NCI-H69 (cell line): ENCODE measurements at regions not wholly inside any gene's neighbourhood (a gene's known extent, or its start where the extent isn't known, plus 50 kb on each side); places are given as distances from the start of the nearest gene placed in this dataset.
"Not testable (repeated sequence)": the region's sequence is repeated elsewhere in the genome, so short reads cannot be mapped to it uniquely, and the experiment has no call there.

Source experiments
- DNase-seq: peaks from one replicate; lab custom pipeline; 2025; lab: John Stamatoyannopoulos, UW

DNA sequence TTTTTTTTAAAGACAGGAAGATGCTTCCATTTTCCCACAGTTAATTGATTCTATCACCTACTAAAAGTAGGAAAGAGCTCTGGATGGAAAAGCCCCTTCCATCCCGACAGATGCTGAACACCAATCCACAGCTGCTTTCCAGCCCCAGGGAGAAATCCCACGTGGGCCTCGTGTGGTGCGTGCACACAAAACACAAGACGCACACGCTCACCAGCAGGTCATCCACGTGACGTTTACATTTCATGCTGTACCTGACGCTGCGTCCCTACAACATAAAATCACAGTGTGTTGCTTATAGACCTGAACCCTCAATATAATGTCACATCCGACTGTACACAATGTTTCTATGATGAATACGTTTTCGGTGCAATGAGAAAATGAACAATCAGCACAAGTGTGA, 50.2 kb upstream of the DACT2 start:
- DNase-seq: no peak

DNA sequence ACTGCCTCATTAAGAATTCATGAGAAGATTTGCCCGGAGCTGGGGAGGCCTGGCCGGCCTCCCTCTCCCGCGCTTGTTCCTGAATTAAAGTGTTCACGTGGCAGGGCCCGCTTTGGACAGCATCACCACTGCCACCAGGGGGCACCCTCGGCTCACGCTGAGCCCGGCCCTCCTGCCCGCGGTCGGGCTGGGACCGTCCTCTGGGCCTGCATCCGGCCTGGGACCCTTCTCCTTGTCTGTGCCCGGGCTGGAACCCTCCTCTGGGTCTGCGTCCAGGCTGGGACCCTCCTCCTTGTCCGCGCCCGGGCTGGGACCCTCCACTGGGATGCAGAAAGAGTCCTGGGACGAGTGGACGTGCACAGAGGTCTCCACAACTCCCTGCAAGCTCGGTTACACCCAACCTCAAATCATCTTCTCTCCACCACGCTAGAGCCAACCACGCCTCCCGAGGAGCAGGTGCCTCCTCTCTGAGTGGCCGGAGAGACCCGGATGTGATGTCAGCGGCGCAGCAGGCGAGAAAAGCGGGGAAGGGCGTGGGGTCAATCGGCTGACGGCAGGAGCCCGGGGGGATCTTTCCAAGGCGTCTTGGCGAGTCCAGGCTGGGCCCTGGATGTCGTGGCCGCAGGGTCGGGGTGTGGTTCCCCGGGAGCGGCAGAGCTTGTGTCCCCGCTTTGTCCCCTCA, 50.9 kb upstream of the DACT2 start:
- DNase-seq: peak; percentile 48

DNA sequence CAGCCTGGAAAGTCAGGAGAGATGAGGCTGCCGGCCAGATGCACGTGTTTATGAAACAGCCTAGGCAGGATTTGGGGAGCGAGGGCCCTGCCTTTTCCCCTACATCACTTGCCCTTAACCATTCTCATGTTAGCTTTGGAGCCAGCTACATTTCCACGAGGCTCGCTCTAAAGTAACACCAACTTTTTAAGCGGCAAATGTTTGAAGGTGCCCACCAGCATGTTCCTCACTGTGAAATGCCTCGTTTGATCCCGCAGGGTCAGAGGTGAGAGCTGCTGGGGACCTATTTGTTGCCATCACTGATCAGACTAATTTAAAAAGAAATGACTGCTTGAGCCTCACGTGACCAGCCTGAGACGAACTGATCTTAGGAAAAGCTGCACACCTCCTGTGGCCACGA, 51.6 kb upstream of the DACT2 start:
- DNase-seq: no peak

DNA sequence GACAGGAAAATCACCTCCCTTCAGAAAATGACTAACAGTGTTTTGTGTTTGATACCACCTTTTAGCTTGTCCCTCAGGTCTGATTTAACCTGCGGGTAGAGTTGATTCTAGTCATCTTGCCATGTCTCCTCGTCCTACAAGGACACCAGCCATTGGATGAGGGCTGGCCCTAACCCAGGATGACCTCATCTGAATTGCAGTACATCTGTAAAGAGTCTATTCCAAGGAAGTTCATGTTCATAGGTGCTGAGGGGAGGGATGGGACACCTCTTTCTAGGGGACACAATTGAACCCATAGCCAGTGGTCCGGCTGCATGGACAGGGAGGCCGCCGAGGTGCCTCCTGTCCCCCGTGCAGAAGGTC, 52.0 kb upstream of the DACT2 start:
- DNase-seq: no peak

DNA sequence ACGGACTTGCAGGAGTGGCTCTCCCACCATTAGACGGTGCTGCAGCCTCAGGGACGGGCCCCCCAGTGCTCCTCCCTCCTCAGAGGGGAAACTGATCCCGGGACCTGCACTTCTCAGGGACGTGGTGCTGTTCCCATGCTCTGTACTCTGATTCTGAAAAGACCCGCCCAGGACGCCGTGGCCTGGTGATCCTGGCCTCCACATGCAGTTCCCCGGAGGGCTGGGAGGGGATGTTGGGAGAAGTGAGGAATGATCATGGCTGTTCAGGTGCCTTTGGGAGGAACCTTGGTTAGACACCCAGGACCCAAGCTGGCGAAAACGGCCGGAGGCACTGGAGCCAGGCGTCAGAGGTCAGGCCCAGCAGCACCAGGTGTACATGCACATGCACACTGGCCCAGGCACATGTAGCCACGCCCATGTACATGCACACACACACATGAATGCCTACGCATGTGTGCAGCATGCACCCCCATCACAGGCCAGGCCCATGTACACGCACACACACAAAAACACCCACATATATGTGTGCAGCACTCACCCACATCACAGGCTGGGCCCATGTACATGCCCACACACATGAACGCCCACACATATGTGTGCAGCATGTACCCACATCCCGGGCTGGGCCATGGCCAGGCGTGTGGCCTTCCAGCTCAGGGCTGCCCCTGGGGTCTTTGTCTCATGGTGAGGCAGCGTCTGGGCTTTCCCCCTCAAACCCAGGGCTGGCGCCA, 52.6 kb upstream of the DACT2 start:
- DNase-seq: no peak

DNA sequence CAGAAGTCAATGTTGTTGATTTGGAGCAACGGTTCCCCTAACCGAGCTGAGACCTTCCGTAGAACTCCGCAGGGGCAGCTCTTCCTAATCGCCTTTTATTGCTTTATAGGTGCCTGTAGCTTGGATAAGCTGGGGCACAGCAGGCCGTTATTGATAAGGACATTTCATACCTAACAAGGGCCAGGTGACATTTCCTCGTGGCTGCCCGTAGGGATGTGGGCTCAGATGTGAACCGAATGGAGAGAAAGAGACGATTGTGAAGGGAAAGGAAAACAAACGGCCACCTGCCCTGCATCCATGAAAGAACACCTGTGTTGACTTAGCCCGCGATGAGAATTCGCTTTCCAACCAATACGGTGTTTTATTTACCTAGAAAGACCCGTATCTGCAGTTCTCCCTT, 53.3 kb upstream of the DACT2 start:
- DNase-seq: peak; percentile 76

DNA sequence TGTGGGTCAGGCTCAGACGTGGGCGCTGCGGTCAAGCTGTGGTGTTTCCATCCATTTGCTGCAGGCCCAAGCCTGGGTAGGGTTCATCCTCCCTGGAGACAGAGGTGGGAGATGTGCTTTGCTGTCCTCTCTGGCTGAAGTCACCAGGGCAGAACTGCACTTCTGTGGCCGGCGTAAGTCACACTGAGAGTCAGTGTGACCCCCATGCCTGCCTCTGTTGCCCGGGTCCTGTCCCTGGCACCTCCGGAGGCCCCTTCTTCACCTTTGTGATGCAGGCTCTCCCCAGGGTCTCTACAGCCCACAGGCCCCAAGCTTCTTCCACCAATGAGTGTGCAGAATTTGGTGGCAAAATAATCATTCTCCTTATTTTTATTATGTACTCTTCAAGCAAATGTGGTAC, 53.8 kb upstream of the DACT2 start:
- DNase-seq: no peak

DNA sequence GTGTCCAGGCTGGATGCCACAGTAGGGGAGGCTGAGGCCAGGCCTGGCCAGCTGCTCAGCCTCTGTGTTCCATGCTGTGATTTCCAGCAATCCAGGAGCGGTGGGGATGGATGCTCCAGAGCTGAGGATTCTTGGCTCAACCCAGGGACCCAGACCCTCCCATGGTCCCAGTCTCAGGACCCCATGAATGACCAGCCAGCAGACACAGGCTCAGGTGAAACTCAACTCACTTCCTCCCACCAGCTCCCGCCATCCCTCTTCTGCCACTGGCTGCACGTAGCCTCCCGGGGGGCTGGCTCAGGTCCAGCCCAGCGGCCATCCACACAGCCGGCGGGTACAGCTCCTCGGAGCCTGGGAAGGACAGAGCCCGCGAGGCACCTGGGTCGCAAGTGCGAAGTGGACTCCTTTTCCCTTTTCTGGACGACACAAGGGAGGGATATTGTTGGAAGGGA, 54.5 kb upstream of the DACT2 start:
- DNase-seq: peak; percentile 44

DNA sequence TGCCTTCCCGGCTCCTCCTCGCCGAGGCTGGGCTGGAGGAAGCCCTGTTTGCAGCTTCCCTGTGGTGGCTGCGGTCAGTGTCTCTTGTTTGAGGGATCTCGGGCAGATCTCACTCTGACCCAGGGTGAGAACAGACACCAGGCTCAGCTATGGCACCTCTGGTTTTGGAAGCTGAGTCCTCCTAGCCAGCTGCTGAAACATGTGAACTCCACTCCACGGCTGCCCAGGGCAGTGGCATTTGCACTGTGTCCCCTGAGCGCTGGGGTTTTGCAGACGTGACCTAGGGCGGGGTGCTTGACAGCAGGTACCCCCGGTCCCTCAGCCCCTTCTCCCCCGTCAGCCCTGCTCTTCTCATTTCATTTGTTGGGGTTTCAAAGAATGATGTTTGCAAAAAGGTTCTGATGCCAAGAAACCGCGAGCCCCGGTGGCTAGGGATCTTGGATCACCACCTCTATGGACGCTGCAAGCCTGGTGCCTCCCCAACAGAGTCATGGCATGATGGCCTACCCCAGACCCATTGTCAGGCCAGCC, 55.0 kb upstream of the DACT2 start:
- DNase-seq: no peak

DNA sequence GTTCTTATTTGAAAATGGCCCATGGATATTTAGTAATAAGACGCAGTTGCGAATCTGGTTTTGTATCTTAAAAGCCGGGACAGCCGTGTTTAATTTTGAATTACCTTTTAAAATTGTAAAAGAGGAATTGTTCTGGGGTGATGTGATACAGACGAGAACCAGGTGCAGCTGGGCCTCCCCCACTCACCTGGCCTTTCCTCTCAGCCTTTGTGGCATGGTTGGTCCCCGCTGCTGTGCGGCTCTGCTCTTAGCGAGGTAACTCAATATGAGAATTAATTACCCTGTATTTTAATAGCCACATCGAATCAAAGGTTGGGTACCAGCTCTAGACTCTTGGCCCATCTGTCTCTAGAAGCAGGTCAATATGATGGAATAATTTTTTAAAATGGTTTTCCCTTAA, 56.5 kb upstream of the DACT2 start:
- peak; percentile 12 for DNase-seq

DNA sequence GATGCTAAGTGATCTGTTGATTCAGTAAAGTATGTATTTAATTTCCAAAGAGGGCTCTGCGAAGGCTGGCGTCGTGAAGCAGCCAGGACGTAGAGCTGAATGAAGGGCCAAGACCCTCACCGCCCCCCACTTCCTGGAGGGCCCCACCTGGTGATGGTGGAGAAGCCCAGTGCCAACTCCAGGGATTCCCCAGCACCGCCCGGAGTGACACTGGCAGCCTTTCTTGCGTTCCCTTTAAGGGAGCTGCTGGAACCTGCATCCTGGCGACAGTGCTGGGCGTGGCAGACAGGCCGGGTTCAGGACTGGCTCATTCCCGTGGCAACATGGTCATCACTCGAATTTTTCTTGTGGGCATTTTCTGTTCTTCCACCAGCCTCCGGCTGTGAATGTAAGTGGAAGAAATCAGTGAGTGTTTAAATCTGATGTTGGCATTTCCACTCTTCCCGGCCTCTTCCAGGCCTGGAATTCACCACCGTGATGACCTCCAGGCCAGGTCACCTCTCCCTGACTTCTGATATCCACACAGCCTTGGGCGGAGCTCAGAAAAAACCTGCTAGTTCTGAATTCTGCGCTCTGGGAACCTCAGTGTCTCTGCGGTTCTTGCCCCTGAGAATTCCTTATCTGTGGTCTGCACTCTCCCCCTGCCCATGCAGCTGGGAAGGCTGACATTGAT, 57.4 kb upstream of the DACT2 start:
- DNase-seq: no peak

DNA sequence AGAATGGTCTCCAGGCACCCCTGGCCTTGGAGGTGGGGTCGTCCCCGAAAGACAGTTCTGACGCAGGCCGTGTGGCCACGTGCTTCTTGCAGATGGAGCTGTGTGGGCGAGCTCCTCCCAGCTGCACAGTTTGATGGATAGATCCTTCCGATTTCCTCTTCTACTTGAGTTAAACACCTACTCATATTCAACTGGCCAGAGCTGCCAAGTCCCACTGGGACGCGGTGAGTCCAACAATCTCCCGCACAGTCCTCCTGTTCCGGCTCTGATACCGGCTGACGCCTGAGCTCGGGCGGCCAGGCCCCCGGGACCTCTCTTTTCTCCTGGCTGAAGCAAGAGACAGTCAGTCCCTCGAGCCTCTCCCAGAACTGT, 57.9 kb upstream of the DACT2 start:
- DNase-seq: no peak

DNA sequence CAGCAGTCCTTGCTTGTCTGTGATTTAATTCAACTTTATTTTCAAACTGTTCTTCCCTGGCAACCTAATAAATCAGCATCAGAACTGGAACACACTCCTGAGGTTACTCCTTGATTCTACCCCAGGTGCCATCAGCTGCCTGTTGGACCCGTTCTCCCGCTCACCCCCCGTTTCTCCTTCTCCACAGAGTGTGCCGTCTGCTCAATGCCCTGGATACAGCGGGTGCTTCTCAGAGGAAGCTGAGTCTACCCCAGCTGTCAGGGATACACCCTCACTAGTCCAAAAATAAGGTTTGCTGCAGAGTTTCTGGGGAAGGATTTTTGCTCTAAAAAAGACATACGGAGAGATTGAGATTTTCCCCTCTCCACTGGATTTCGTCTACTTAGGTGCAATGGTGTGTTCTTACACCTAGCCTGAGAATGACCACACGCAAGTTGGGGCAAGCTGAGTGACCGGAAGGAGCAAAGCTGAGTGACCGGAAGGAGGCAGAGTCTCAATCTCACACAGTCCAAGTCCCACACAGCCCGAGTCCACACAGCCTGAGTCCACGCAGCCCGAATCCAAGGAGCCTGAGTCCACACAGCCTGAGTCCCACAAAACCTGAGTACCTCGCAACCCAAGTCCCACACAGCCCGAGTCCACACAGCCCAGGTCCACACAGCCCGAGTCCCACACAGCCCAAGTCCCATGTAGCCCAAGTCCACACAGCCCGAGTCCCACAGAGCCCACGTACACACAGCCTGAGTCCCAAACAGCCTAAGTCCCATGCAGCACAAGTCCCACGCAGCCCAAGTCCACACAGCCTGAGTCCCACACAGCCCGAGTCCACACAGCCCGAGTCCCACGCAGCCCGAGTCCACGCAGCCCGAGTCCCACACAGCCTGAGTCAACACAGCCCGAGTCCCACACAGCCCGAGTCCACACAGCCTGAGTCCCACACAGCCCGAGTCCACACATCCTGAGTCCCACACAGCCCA, 58.6 kb upstream of the DACT2 start:
- DNase-seq: no peak

DNA sequence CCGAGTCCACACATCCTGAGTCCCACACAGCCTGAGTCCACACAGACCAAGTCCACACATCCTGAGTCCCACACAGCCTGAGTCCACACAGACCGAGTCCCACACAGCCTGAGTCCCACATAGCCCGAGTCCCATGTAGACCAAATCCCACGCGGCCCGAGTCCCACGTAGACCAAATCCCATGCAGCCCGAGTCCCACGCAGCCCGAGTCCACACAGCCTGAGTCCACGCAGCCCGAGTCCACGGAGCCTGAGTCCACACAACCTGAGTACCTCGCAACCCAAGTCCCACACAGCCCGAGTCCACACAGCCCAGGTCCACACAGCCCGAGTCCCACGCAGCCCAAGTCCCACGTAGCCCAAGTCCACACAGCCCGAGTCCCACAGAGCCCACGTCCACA, 60.0 kb upstream of the DACT2 start:
- not testable (repeated sequence) for DNase-seq

DNA sequence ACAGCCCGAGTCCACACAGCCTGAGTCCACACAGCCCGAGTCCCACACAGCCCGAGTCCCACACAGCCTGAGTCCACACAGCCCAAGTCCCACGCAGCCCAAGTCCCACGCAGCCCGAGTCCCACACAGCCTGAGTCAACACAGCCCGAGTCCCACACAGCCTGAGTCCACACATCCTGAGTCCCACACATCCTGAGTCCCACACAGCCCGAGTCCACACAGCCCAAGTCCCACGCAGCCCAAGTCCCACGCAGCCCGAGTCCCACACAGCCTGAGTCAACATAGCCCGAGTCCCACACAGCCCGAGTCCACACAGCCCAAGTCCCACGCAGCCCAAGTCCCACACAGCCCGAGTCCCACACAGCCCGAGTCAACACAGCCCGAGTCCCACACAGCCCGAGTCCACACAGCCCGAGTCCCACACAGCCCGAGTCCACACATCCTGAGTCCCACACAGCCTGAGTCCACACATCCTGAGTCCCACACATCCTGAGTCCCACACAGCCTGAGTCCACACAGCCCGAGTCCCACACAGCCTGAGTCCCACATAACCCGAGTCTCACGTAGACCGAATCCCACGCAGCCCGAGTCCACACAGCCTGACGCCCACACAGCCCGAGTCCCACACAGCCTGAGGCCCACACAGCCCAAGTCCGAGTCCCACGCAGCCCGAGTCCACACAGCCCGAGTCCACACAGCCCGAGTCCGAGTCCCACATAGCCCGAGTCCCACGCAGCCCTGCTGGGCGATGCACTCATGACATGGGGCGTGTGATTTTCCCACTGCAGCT, 60.6 kb upstream of the SMOC2 start:
- DNase-seq: not testable (repeated sequence)

DNA sequence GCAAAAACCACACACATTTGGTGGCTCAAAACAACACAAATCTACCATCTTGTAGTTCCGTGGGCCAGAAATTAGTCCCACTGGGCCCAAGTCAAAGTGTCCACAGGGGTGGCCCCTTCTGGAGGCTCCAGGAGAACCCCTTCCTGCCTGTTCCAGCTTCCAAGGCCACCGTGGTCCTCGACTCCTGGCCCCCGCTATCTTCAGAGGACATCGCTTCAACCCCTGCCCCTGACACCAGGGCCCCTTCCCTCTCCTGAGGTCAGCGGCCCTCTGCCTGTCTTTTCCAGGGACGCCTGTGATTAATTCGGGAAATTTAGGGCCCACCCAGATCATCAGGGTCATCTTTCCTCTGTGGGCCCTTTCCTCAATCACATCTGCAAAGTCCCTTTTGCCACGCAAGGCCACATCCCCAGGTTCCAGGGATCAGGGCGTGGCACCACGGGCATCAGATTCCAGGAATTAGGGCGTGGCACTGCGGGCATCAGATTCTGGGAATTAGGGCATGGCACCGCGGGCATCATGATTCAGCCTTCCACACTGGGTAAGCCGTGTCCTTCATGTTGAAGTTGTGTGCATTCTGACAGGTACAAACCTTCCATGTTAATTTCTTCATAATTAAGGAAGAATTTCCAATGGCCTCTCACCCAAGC, 59.9 kb upstream of the SMOC2 start:
- no peak for DNase-seq

DNA sequence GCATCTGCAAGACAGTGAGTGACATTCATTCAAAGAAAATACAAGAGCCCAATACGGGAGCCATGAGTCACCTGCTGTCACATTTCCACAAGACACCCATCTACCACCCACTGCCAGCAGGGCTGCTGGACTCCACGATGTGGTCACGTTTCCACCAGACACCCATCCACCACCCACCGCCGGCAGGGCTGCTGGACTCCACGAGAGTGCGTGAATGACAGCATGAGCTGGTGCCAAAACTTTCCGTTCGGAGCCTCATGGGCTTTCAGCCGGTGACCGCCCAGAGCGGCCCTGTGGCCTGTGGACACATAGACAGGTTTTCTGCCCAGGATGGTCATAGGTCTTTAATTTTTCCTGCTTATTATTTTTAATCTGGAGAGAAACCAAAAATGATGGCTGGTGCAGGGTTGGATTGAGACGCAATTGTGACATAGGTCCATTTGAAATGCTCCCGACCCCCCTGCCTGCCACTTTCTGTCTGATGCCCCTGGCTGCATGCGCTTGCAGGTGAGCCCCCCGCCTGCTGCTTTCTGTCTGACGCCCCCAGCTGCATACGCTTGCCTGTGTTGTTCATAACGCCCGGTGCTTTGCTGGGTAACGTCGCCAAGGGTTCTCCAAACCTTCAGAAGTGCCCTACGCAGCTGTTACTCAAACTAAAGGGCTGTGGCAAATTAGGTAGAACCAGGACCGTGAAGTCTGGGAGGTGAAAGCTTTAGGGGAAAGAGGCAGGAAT, 59.1 kb upstream of the SMOC2 start:
- no peak for DNase-seq

DNA sequence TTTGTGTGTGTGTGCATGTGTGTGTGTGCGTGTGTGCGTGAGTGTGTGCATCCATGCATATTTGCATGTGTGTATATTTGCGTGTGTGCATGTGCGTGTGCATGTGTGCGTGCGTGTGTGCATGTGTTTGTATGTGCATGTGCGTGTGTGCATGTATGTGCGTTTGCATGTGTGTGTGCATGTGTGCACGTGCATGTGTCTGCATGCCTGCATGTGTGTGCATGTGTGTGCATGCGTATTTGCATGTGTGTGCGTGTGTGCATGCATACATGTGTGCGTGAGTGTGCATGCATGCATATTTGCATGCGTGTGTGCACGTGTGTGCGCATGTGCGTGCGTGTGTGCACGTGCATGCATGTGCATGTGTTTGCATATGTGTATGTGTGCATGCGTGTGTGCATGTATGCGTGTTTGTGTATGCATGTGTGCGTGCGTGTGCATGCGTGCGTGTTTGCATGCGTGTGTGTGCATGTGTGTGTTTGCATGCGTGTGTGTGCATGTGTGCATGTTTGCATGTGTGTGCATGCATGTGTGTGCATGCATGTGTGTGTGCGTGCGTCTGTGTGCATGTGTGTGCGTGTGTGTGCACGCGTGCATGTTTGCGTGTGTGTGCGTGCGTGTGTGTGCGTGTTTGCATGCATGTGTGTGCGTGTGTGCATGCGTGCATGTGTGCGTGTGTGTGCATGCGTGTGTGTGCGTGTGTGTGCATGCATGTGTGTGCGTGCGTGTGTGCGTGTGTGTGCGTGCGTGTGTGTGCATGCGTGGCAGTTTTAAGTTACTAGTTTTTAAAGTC, 57.7 kb upstream of the SMOC2 start:
- DNase-seq: no peak
